ENCODE measurements at regions not wholly inside any gene's neighbourhood (a gene's known extent, or its start where the extent isn't known, plus 50 kb on each side); places are given as distances from the start of the nearest gene placed in this dataset.

- no peak for TF ChIP-seq CTCF (IDR thresholded peaks at IDR 0.05; ENCODE audit: insufficient read depth, low read depth, low read length, missing control alignments)
- DNase-seq (ENCODE audit: low read depth) = no peak
- no peak overlapping the region for H3K4me3 ChIP-seq (ENCODE audit: low read depth, low read length)
These were observed 265.5 kb downstream of the FOXL1 start for GRCh38 chr16:86843812-86844211.

- DNase-seq (ENCODE audit: low read depth) = no peak
- no peak for TF ChIP-seq CTCF (IDR thresholded peaks at IDR 0.05; ENCODE audit: insufficient read depth, low read depth, low read length, missing control alignments)
These were observed 266.3 kb downstream of the FOXL1 start for GRCh38 chr16:86844695-86845094.

GRCh38 chr16:86846136-86846535, 267.8 kb downstream of the FOXL1 start:
- no peak overlapping the region for H3K4me3 ChIP-seq (ENCODE audit: low read depth, low read length)
- TF ChIP-seq CTCF (IDR thresholded peaks at IDR 0.05; ENCODE audit: insufficient read depth, low read depth, low read length, missing control alignments) = no peak
- DNase-seq (ENCODE audit: low read depth) = no peak

More at GRCh38 chr16:86844695-86845094, 266.3 kb downstream of the FOXL1 start:
- H3K4me3 ChIP-seq (ENCODE audit: low read depth, low read length) = no peak overlapping the region

GRCh38 chr16:86848821-86849220, 270.5 kb downstream of the FOXL1 start:
- no peak for TF ChIP-seq CTCF (IDR thresholded peaks at IDR 0.05; ENCODE audit: insufficient read depth, low read depth, low read length, missing control alignments)

GRCh38 chr16:86850670-86851069, 272.3 kb downstream of the FOXL1 start:
- DNase-seq (ENCODE audit: low read depth) = no peak
- no peak for TF ChIP-seq CTCF (IDR thresholded peaks at IDR 0.05; ENCODE audit: insufficient read depth, low read depth, low read length, missing control alignments)
- H3K4me3 ChIP-seq (ENCODE audit: low read depth, low read length) = no peak overlapping the region

More at GRCh38 chr16:86848821-86849220, 270.5 kb downstream of the FOXL1 start:
- DNase-seq (ENCODE audit: low read depth) = no peak
- no peak overlapping the region for H3K4me3 ChIP-seq (ENCODE audit: low read depth, low read length)

GRCh38 chr16:86852135-86852534, 273.8 kb downstream of the FOXL1 start:
- DNase-seq (ENCODE audit: low read depth) = no peak
- no peak for TF ChIP-seq CTCF (IDR thresholded peaks at IDR 0.05; ENCODE audit: insufficient read depth, low read depth, low read length, missing control alignments)
- H3K4me3 ChIP-seq (ENCODE audit: low read depth, low read length) = no peak overlapping the region

GRCh38 chr16:86854058-86854621, 275.8 kb downstream of the FOXL1 start:
- no peak for DNase-seq (ENCODE audit: low read depth)
- H3K4me3 ChIP-seq (ENCODE audit: low read depth, low read length) = no peak overlapping the region
- no peak for TF ChIP-seq CTCF (IDR thresholded peaks at IDR 0.05; ENCODE audit: insufficient read depth, low read depth, low read length, missing control alignments)

All from GM12865 (cell line).